ENCODE measurements at regions not wholly inside any gene's neighbourhood (a gene's known extent, or its start where the extent isn't known, plus 50 kb on each side); places are given as distances from the start of the nearest gene placed in this dataset.

DNA sequence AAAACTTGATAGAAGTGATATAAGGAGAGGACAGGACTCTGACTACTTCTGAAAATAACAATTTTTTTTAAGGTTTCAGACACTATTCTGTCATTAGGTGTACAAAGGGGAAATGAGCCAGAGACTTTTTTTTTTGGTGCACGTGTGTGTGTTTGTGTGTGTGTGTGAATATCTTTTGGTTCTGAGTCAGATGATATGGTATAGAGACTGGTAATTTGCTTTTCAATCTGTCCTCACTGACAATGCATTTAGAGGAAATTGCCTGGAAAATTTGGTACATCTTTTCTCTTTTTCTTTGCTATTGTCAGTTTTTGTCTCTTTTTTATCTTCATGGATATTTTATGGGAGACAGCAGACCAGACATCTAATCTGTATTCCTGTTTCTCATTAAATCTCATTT is 59.3 kb downstream of the DDIT4L start:
- TF ChIP-seq GATA2 (IDR thresholded peaks at IDR 0.05; ENCODE audit: low read depth, low read length), result no peak
- no peak for TF ChIP-seq GATA3 (IDR thresholded peaks at IDR 0.05; ENCODE audit: low read depth, low read length)

DNA sequence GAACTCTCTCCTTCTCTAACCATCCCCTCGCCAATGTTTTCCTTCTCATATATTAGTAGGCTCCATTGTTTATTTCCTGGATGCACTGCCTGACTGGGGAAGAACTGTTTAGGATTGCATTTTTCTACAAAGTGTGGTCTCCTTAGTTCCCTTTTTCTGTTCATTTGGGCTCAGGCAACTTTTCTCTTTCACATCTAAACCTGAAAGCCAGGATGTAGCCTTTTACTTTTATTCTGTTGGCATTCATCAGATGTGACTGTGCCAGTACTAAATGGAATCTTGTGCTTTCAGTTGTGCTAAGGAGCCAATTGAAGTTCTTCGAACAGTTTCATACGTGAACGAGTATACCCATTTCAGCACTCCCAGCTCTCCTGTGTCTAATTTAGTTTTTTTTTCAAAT is 59.8 kb downstream of the DDIT4L start:
- no peak for TF ChIP-seq GATA2 (IDR thresholded peaks at IDR 0.05; ENCODE audit: low read depth, low read length)
- TF ChIP-seq GATA3 (IDR thresholded peaks at IDR 0.05; ENCODE audit: low read depth, low read length), result no peak

DNA sequence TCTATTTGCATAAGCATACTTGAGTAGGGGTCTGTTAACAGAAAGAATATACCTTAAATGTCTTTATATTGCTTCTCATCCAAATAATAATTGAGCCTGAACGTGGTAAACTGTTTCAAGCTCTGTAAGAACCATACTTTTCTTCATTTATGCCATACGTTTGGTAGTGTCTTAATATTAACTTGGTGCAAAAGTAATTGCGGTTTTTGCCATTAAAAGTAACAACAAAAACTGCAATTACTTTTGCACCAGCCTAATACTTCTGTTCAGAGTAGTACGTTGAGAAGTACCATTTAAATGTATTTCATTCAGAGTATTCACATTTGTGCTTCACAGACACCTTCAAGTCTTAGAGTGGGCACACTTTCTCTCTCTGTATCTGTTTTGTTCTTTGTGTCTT is 60.5 kb downstream of the DDIT4L start:
- TF ChIP-seq GATA3 (IDR thresholded peaks at IDR 0.05; ENCODE audit: low read depth, low read length) (no peak), GATA2 (IDR thresholded peaks at IDR 0.05; ENCODE audit: low read depth, low read length) (no peak)

GRCh38 chr4:100128338-100128737 is 61.9 kb downstream of the DDIT4L start:
- TF ChIP-seq GATA3 (IDR thresholded peaks at IDR 0.05; ENCODE audit: low read depth, low read length) (no peak), GATA2 (IDR thresholded peaks at IDR 0.05; ENCODE audit: low read depth, low read length) (no peak)

DNA sequence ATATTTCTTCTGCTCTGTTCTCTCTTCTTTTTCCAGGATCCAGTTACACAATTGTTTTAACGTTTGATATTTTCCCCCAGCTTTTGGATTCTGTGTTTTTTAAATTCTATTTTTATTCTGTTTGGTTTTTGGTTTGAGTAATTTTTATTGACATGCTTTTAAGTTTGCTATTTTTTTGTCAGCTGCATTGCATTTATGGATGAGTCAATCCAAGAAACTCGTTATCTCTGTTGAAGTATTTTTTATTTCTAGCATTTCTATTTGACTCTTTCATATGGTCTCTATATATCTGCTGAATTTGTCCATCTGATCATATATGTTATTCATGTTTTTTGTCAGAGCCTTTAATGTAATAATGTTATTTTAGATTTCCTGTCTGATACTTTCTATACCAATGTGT is 65.6 kb downstream of the DDIT4L start:
- TF ChIP-seq GATA3 (IDR thresholded peaks at IDR 0.05; ENCODE audit: low read depth, low read length), result no peak
- no peak for TF ChIP-seq GATA2 (IDR thresholded peaks at IDR 0.05; ENCODE audit: low read depth, low read length)

GRCh38 chr4:100118181-100118580 is 72.1 kb downstream of the DDIT4L start:
- no peak for TF ChIP-seq GATA3 (IDR thresholded peaks at IDR 0.05; ENCODE audit: low read depth, low read length)
- no peak for TF ChIP-seq GATA2 (IDR thresholded peaks at IDR 0.05; ENCODE audit: low read depth, low read length)

- TF ChIP-seq GATA2 (IDR thresholded peaks at IDR 0.05; ENCODE audit: low read depth, low read length), result no peak
- no peak for TF ChIP-seq GATA3 (IDR thresholded peaks at IDR 0.05; ENCODE audit: low read depth, low read length)
These were observed 72.5 kb downstream of the DDIT4L start for GRCh38 chr4:100117750-100118149.

GRCh38 chr4:100114909-100115308 is 75.4 kb downstream of the DDIT4L start:
- no peak for TF ChIP-seq GATA3 (IDR thresholded peaks at IDR 0.05; ENCODE audit: low read depth, low read length)
- TF ChIP-seq GATA2 (IDR thresholded peaks at IDR 0.05; ENCODE audit: low read depth, low read length), result no peak

- TF ChIP-seq GATA2 (IDR thresholded peaks at IDR 0.05; ENCODE audit: low read depth, low read length) (no peak), GATA3 (IDR thresholded peaks at IDR 0.05; ENCODE audit: low read depth, low read length) (no peak)
These were observed 76.5 kb downstream of the DDIT4L start for GRCh38 chr4:100113732-100114131.

- TF ChIP-seq GATA3 (IDR thresholded peaks at IDR 0.05; ENCODE audit: low read depth, low read length) (no peak), GATA2 (IDR thresholded peaks at IDR 0.05; ENCODE audit: low read depth, low read length) (no peak)
These were observed 77.2 kb downstream of the DDIT4L start for GRCh38 chr4:100113096-100113495.

- TF ChIP-seq GATA2 (IDR thresholded peaks at IDR 0.05; ENCODE audit: low read depth, low read length), result peak; percentile 41; the same call in 1 of the 2 replicates
- TF ChIP-seq GATA3 (IDR thresholded peaks at IDR 0.05; ENCODE audit: low read depth, low read length), result 0 out of 2 replicates have a peak, but pooled peaks have one; percentile 27
These were observed 80.3 kb downstream of the DDIT4L start for GRCh38 chr4:100109921-100110320.

GRCh38 chr4:100108869-100109268 is 81.4 kb downstream of the DDIT4L start:
- TF ChIP-seq GATA3 (IDR thresholded peaks at IDR 0.05; ENCODE audit: low read depth, low read length), result no peak
- no peak for TF ChIP-seq GATA2 (IDR thresholded peaks at IDR 0.05; ENCODE audit: low read depth, low read length)

- TF ChIP-seq GATA2 (IDR thresholded peaks at IDR 0.05; ENCODE audit: low read depth, low read length) (no peak), GATA3 (IDR thresholded peaks at IDR 0.05; ENCODE audit: low read depth, low read length) (no peak)
These were observed 83.3 kb downstream of the DDIT4L start for GRCh38 chr4:100106982-100107381.

- TF ChIP-seq GATA2 (IDR thresholded peaks at IDR 0.05; ENCODE audit: low read depth, low read length), result no peak
- no peak for TF ChIP-seq GATA3 (IDR thresholded peaks at IDR 0.05; ENCODE audit: low read depth, low read length)
These were observed 86.6 kb downstream of the DDIT4L start for GRCh38 chr4:100103671-100104070.

DNA sequence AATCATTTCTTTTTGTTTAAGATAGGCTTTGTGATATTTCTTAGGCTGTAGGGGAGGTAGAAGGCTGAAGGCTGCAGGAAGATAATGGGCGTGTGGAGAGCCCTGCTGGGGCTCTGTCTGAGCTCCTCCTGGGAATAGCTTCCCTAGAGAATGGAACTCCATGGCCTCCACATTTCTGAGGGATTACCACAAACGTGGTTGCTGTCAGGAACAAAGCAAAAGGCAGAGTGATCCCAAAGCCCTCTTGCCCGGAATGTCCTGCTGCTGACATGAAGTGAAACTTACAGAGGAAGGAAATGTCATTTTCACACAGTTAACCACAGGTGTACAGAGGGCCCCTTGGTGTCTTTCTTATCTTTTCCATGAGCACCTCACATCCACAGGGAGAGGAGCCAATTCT is 89.3 kb downstream of the DDIT4L start:
- no peak for TF ChIP-seq GATA3 (IDR thresholded peaks at IDR 0.05; ENCODE audit: low read depth, low read length)
- no peak for TF ChIP-seq GATA2 (IDR thresholded peaks at IDR 0.05; ENCODE audit: low read depth, low read length)

DNA sequence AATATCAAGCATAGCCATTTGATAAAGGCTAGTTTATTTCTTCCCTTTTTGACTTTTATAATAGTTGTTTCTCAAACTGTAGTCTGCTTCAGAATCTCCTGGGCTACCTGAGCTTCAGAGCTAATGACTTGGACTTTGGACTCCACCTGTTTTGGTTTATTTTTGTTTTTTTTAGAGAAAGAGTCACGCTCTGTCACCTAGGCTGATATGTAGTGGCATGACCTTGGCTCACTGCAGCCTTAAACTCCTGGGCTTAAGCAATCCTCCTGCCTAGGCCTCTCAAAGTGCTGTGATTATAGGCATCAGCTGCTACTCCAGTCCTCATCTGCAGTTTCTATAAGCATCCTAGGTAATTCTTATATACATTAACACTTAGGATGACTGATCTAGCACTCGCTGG is 90.5 kb downstream of the DDIT4L start:
- TF ChIP-seq GATA2 (IDR thresholded peaks at IDR 0.05; ENCODE audit: low read depth, low read length) (no peak), GATA3 (IDR thresholded peaks at IDR 0.05; ENCODE audit: low read depth, low read length) (no peak)

Data from SH-SY5Y (cell line).